Rectal smooth muscle tissue (tissue), 1 donor: ENCODE measurements at regions not wholly inside any gene's neighbourhood (a gene's known extent, or its start where the extent isn't known, plus 50 kb on each side); places are given as distances from the start of the nearest gene placed in this dataset.
"Not testable (repeated sequence)": the region's sequence is repeated elsewhere in the genome, so short reads cannot be mapped to it uniquely, and the experiment has no call there.

Experiments used
- H3K27ac ChIP-seq: one replicate; pipeline ENCODE4 v1.7.0; 2013; ENCODE audit warnings: low read depth, low read length, inconsistent platforms
- H3K27me3 ChIP-seq: one replicate; pipeline ENCODE4 v1.7.0; 2013; ENCODE audit warnings: low read length; ENCODE audit not compliant: control insufficient read depth, insufficient read depth
- H3K36me3 ChIP-seq: one replicate; pipeline ENCODE4 v1.7.0; 2013; ENCODE audit warnings: low read length; ENCODE audit not compliant: control insufficient read depth, insufficient read depth
- H3K4me1 ChIP-seq: one replicate; pipeline ENCODE4 v1.7.0; 2013; ENCODE audit warnings: low read length; ENCODE audit not compliant: control insufficient read depth, insufficient read depth
- H3K4me3 ChIP-seq: one replicate; pipeline ENCODE4 v1.7.0; 2013; ENCODE audit warnings: low read length
- H3K9ac ChIP-seq: one replicate; pipeline ENCODE4 v1.7.0; 2013; ENCODE audit warnings: low read length

DNA sequence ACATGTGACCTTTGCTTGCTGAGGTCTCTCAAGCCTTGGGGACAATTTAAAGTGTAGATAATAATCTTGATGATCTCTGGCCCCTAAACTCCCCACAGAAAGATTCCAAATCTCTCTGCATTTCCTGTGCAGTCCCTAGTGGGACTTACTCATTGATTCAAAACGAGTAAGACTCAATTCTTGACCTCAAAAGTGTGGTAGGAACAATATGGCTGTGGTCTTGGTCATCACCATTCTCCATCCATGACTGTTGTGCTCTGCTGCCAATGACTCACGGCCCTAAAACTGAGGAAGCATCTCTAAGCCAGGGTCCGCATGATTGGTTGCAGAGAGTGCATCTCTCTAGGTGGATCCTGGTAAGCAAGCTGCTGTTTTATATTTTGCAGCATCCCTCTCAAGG, 268.0 kb downstream of the PTGER3 start:
- H3K27me3 ChIP-seq, result no peaks in the 10 kb centered on the region
- no peaks in the 10 kb centered on the region for H3K4me1 ChIP-seq
- no peak overlapping the region for H3K27ac ChIP-seq
- H3K36me3 ChIP-seq, result no peaks in the 10 kb centered on the region
- H3K9ac ChIP-seq, result no peak overlapping the region
- no peak overlapping the region for H3K4me3 ChIP-seq

GRCh38 chr1:70785287-70785686, 262.3 kb downstream of the PTGER3 start:
- Histone ChIP-seq H3K9ac (no peak overlapping the region), H3K4me3 (no peak overlapping the region), H3K27ac (no peak overlapping the region), H3K36me3 (no peaks in the 10 kb centered on the region), H3K4me1 (no peaks in the 10 kb centered on the region), H3K27me3 (no peaks in the 10 kb centered on the region)

DNA sequence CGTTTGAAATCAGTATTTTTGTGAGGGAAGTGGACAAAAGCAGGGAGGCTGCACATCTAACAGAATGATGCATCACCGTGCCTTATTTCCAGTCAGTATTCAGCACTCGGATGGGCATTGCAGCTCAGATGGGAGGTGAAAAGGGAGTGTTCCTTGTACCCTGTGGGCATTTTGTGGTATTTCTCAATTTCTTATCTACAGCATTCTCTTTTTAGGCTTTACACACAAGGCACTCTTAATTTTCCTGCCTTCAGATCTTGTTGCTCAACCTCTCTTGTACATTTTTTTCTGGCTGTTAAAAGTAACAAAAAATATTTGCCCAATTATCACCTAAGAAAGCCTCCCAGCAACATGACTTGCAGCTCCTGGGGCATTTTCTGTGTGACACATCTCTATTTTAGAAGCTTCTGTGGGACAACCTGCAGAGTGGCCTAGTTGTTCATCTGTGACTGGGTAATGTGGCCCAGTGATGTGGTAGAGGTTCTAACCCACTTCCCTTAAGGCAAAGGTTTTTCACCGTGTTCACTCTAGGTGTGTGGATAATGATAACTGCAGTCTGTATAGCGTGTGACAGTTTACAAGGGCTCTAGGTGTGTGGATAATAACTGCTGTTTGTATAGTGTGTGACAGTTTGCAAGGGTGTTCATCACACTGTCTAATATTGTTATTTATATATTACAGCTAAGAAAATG, 257.2 kb downstream of the PTGER3 start:
- no peaks in the 10 kb centered on the region for H3K4me1 ChIP-seq
- no peak overlapping the region for H3K27ac ChIP-seq
- H3K4me3 ChIP-seq, result no peak overlapping the region
- no peaks in the 10 kb centered on the region for H3K27me3 ChIP-seq
- no peak overlapping the region for H3K9ac ChIP-seq
- H3K36me3 ChIP-seq, result no peaks in the 10 kb centered on the region

GRCh38 chr1:70795064-70795463, 252.6 kb downstream of the PTGER3 start:
- not testable (repeated sequence) for H3K9ac ChIP-seq, H3K4me1 ChIP-seq, H3K36me3 ChIP-seq, H3K27me3 ChIP-seq, H3K4me3 ChIP-seq, H3K27ac ChIP-seq

DNA sequence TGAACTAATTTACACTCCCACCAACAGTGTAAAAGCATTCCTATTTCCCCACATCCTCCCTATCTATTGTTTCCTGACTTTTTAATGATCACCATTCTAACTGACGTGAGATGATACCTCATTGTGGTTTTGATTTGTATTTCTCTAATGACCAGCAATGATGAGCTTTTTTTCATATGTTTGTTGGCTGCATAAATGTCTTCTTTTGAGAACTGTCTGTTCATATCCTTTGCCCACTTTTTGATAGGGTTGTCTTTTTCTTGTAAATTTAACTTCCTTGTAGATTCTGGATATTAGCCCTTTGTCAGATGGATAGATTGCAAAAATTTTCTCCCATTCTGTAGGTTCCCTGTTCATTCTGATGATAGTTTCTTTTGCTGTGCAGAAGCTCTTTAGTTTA, 251.3 kb downstream of the PTGER3 start:
- H3K27me3 ChIP-seq, H3K9ac ChIP-seq, H3K36me3 ChIP-seq, H3K27ac ChIP-seq, H3K4me3 ChIP-seq, H3K4me1 ChIP-seq: not testable (repeated sequence)

DNA sequence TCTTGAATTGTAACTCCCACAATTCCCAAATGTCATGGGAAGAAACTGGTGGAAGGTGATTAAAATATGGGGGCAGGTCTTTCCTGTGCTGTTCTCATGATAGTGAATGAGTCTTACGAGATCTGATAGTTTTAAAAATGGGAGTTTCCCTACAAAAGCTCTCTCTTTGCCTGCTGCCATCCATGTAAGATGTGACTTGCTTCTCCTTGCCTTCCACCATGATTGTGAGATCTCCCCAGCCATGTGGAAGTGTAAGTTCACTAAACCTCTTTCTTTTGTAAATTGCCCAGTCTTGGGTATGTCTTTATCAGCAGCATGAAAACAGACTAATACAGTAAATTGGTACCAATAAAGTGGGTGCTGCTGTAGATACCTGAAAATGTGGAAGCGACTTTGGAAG, 245.0 kb downstream of the PTGER3 start:
- H3K4me1 ChIP-seq, H3K27me3 ChIP-seq, H3K9ac ChIP-seq, H3K27ac ChIP-seq, H3K36me3 ChIP-seq, H3K4me3 ChIP-seq: not testable (repeated sequence)

- no peaks in the 10 kb centered on the region for H3K4me1 ChIP-seq
- no peak overlapping the region for H3K27ac ChIP-seq
- no peaks in the 10 kb centered on the region for H3K27me3 ChIP-seq
- no peak overlapping the region for H3K9ac ChIP-seq
- H3K4me3 ChIP-seq, result no peak overlapping the region
- H3K36me3 ChIP-seq, result no peaks in the 10 kb centered on the region
Measured at GRCh38 chr1:70805641-70806040, 242.0 kb downstream of the PTGER3 start.

DNA sequence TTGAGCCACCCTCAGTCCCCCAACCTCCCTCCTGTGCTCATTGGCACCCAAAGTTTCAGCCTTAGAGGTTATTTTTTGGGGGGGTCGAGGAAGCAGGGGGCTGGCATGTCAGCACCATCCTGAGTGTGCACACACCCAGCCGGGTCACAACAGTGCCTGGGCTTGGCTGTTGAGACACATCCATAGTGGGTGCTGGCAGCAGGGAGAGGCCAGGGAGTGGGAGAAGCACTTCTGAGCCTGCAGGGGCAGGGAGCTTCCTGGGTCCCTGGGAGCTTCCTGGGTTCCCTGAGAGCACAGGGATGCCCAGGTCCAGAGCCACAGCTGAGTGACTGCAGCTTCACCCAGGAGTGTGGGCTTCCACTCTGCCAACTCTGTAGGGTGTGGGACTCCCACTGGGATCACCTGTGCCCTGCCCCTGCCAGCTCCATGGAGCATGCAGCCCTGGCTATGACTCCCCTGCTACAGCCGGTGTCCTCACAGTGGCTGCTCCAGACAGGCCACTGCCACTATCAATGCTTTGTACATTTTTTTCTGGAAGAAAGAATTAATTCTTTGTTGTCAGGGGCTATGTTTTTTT, 240.4 kb downstream of the PTGER3 start:
- H3K9ac ChIP-seq, result no peak overlapping the region
- no peak overlapping the region for H3K4me3 ChIP-seq
- no peaks in the 10 kb centered on the region for H3K4me1 ChIP-seq
- H3K27ac ChIP-seq, result no peak overlapping the region
- no peaks in the 10 kb centered on the region for H3K27me3 ChIP-seq
- H3K36me3 ChIP-seq, result no peaks in the 10 kb centered on the region

DNA sequence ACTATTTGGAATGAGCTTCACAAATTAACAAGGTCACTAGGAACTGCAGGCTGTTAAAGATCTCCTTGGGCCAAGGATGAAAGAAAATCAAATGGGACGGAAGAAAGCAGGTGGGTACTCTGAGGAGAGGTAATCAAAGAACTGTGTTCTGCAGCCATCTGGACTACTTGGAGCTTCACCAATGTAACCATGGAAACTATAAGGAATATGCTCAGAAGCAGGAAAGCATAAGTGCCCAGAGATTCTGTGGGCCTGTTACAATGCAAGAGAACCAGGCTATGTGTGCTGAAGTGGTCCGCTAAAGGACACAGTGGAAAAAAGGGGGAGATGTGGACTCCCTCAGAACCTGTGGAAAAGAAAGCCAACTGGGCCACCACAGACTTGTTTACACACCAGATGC, 238.5 kb downstream of the PTGER3 start:
- Histone ChIP-seq H3K4me3 (no peak overlapping the region), H3K27ac (no peak overlapping the region), H3K9ac (no peak overlapping the region), H3K4me1 (no peaks in the 10 kb centered on the region), H3K36me3 (no peaks in the 10 kb centered on the region), H3K27me3 (no peaks in the 10 kb centered on the region)

DNA sequence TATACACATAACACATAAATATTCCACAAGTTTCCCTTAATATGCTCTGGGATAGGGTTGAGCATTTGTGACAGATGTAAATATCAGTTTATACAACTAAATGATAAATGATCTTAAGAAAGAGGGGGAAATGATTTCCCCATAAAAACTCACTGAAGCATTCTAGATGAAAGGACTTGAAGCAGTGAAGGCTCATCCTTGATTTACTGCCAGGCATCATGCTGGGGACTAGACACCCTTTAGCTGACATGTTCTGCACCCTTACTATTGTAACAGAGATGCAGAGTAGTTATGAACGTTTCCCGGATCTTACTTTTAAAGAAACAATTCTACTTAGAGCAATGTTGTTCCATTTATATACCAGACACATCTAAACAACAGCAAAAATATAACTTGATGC, 235.8 kb downstream of the PTGER3 start:
- Histone ChIP-seq H3K4me3 (no peak overlapping the region), H3K27me3 (no peaks in the 10 kb centered on the region), H3K27ac (no peak overlapping the region), H3K36me3 (no peaks in the 10 kb centered on the region), H3K9ac (no peak overlapping the region), H3K4me1 (no peaks in the 10 kb centered on the region)

DNA sequence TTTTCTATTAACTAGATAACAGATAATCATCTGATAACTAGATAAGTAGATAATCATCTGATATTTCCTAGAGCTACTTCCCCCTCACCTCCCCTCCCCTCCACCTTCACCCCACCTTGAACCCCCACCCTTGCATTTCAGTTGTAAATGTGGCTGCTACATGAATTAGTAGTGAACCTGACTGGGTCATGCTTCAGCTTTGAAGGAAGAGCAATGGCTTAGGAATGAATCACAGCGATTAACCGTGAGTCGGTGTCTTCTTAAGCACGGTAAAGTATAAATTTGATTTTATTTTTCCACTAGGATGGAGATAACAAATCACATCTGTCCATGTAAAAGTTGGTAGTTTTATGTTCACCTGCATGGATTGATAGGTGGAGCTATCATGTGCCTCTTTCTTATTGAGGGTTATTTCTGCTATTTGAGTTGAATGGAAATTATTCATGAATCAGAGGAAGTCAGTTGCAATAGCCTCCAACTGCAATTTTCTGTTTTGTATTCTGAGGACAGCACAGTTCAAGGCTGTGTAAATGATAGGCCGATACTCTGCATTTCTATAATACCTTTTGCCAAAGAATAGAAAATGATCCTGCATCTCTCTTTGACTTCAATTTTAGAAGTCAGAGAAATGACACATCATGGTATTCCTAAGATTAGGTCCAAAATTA, 235.0 kb downstream of the PTGER3 start:
- Histone ChIP-seq H3K27me3 (no peaks in the 10 kb centered on the region), H3K4me1 (no peaks in the 10 kb centered on the region), H3K9ac (no peak overlapping the region), H3K27ac (no peak overlapping the region), H3K4me3 (no peak overlapping the region), H3K36me3 (no peaks in the 10 kb centered on the region)

GRCh38 chr1:70818401-70818800, 229.2 kb downstream of the PTGER3 start:
- H3K27ac ChIP-seq, result no peak overlapping the region
- no peaks in the 10 kb centered on the region for H3K27me3 ChIP-seq
- no peak overlapping the region for H3K9ac ChIP-seq
- H3K4me3 ChIP-seq, result no peak overlapping the region
- no peaks in the 10 kb centered on the region for H3K36me3 ChIP-seq
- H3K4me1 ChIP-seq, result no peaks in the 10 kb centered on the region

GRCh38 chr1:70819231-70819630, 228.4 kb downstream of the PTGER3 start:
- Histone ChIP-seq H3K4me1 (no peaks in the 10 kb centered on the region), H3K27ac (no peak overlapping the region), H3K36me3 (no peaks in the 10 kb centered on the region)

More at GRCh38 chr1:70819231-70819630, 228.4 kb downstream of the PTGER3 start:
- Histone ChIP-seq H3K4me3 (no peak overlapping the region), H3K9ac (no peak overlapping the region), H3K27me3 (no peaks in the 10 kb centered on the region)
